ENCODE measurements at regions not wholly inside any gene's neighbourhood (a gene's known extent, or its start where the extent isn't known, plus 50 kb on each side); places are given as distances from the start of the nearest gene placed in this dataset.

DNA sequence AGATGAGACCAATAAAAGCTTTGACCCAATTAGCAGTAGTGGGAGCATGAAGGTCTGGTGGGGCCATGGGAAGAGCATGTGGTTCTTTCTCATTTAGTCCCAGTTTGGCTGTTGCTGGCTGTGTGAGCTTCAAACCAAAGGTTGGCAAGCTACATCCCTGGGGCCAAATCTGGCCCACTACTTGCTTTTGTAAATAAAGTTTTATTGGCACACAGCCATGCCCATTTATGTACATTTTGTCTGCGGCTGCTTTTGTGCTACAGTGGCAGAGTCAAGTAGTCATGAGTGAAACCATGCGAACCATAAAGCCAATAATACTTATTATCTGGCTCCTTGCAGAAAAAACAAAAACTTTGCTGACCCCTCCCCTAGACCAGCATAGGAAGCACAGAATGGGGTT is 196.9 kb downstream of the PRDM2 start:
- ChIA-PET POLR2A (no interaction called here), CTCF (interaction anchor here (1.7 kb wide), 1 partner anchor 11 kb away, joined by 4 read pairs; no protein-coding TSS in a partner anchor)
- Histone ChIP-seq H3K4me3 (no peak overlapping the region), H3K9me3 (no peaks in the 10 kb centered on the region), H3K27ac (no peak overlapping the region), H3K4me1 (no peaks in the 10 kb centered on the region), H3K4me2 (no peak overlapping the region)
- DNase-seq (ENCODE audit: low read depth in 1 of 2, low spot score in 1 of 2) (no peak), FAIRE-seq (no peak), ATAC-seq (no peak)
- 43% methylated on average over 2 of the region's 2 CpGs for WGBS (ENCODE audit: missing lambda C conversion rate)
- no peak for TF ChIP-seq ZNF302 (CRISPR knock-in tag; IDR thresholded peaks at IDR 0.05)
- TF ChIP-seq RCOR1 (IDR thresholded peaks at IDR 0.05; ENCODE audit: low read depth, low read length): no peak
- TF ChIP-seq, protein P1, sequence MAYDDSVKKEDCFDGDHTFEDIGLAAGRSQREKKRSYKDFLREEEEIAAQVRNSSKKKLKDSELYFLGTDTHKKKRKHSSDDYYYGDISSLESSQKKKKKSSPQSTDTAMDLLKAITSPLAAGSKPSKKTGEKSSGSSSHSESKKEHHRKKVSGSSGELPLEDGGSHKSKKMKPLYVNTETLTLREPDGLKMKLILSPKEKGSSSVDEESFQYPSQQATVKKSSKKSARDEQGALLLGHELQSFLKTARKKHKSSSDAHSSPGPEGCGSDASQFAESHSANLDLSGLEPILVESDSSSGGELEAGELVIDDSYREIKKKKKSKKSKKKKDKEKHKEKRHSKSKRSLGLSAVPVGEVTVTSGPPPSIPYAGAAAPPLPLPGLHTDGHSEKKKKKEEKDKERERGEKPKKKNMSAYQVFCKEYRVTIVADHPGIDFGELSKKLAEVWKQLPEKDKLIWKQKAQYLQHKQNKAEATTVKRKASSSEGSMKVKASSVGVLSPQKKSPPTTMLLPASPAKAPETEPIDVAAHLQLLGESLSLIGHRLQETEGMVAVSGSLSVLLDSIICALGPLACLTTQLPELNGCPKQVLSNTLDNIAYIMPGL (CRISPR knock-in tag; IDR thresholded peaks at IDR 0.05; ENCODE audit: borderline replicate concordance): no peak
- TF ChIP-seq RFX5 (IDR thresholded peaks at IDR 0.05): no peak
- TF ChIP-seq, protein P2, sequence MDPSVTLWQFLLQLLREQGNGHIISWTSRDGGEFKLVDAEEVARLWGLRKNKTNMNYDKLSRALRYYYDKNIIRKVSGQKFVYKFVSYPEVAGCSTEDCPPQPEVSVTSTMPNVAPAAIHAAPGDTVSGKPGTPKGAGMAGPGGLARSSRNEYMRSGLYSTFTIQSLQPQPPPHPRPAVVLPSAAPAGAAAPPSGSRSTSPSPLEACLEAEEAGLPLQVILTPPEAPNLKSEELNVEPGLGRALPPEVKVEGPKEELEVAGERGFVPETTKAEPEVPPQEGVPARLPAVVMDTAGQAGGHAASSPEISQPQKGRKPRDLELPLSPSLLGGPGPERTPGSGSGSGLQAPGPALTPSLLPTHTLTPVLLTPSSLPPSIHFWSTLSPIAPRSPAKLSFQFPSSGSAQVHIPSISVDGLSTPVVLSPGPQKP (IDR thresholded peaks at IDR 0.05; ENCODE audit: low read depth, low read length): no peak
- TF ChIP-seq, protein P3, sequence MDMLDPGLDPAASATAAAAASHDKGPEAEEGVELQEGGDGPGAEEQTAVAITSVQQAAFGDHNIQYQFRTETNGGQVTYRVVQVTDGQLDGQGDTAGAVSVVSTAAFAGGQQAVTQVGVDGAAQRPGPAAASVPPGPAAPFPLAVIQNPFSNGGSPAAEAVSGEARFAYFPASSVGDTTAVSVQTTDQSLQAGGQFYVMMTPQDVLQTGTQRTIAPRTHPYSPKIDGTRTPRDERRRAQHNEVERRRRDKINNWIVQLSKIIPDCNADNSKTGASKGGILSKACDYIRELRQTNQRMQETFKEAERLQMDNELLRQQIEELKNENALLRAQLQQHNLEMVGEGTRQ (IDR thresholded peaks at IDR 0.05): no peak
- no peak for TF ChIP-seq RARB (CRISPR knock-in tag; IDR thresholded peaks at IDR 0.05)
- no peak for TF ChIP-seq MAFK (IDR thresholded peaks at IDR 0.05; ENCODE audit: partially characterized antibody)
- TF ChIP-seq ZC3H11A (IDR thresholded peaks at IDR 0.05): no peak
- no peak for TF ChIP-seq NR3C1 (IDR thresholded peaks at IDR 0.05)
- TF ChIP-seq FOSL2 (IDR thresholded peaks at IDR 0.05): no peak
- TF ChIP-seq FOSL2 (CRISPR knock-in tag; IDR thresholded peaks at IDR 0.05): no peak
- no peak for TF ChIP-seq JUN (IDR thresholded peaks at IDR 0.05)
- TF ChIP-seq HOXB13 (CRISPR knock-in tag; IDR thresholded peaks at IDR 0.05; ENCODE audit: low read depth): no peak
- no peak for TF ChIP-seq TP53 (CRISPR knock-in tag; IDR thresholded peaks at IDR 0.05)
- TF ChIP-seq HOXB5 (CRISPR knock-in tag; IDR thresholded peaks at IDR 0.05): no peak
- TF ChIP-seq RNF2 (IDR thresholded peaks at IDR 0.05; ENCODE audit: borderline replicate concordance, low read depth): no peak

DNA sequence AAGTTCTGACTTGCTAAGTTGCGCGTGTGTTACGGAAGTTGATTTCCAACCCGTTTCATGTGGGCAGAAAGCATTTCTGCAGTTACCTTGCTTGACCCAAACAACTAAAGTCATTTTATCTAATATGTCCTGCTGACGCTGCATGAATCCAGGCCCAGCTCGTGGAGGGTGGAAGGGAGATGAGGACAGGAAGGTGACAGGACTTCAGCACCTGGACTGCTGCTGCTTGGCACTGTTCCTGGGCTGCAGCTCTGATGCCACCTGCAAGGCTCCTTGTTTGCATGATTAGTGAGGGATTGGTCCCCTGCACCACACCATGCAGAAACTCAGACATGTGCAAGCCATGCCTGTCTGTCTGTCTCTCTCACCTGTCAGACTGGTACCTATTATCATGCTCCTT is 198.4 kb downstream of the PRDM2 start:
- Histone ChIP-seq H3K27ac (no peak overlapping the region), H3K4me1 (no peaks in the 10 kb centered on the region), H3K4me2 (no peak overlapping the region), H3K9me3 (no peaks in the 10 kb centered on the region), H3K4me3 (no peak overlapping the region)
- CTCF ChIA-PET: interaction anchor here (0.8 to 1.7 kb wide), 2 partner anchors 9 to 172 kb away, joined by 3 to 4 read pairs; no protein-coding TSS in a partner anchor
- DNase-seq (ENCODE audit: low read depth in 1 of 2, low spot score in 1 of 2) (no peak), ATAC-seq (no peak), FAIRE-seq (no peak)
- POLR2A ChIA-PET: no interaction called here
- 39% methylated on average over 6 of the region's 6 CpGs for WGBS (ENCODE audit: missing lambda C conversion rate)
- TF ChIP-seq, protein P4, sequence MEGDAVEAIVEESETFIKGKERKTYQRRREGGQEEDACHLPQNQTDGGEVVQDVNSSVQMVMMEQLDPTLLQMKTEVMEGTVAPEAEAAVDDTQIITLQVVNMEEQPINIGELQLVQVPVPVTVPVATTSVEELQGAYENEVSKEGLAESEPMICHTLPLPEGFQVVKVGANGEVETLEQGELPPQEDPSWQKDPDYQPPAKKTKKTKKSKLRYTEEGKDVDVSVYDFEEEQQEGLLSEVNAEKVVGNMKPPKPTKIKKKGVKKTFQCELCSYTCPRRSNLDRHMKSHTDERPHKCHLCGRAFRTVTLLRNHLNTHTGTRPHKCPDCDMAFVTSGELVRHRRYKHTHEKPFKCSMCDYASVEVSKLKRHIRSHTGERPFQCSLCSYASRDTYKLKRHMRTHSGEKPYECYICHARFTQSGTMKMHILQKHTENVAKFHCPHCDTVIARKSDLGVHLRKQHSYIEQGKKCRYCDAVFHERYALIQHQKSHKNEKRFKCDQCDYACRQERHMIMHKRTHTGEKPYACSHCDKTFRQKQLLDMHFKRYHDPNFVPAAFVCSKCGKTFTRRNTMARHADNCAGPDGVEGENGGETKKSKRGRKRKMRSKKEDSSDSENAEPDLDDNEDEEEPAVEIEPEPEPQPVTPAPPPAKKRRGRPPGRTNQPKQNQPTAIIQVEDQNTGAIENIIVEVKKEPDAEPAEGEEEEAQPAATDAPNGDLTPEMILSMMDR (IDR thresholded peaks at IDR 0.05): no peak
- TF ChIP-seq, protein P5, sequence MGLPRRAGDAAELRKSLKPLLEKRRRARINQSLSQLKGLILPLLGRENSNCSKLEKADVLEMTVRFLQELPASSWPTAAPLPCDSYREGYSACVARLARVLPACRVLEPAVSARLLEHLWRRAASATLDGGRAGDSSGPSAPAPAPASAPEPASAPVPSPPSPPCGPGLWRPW (IDR thresholded peaks at IDR 0.05): no peak
- TF ChIP-seq, protein P2 (IDR thresholded peaks at IDR 0.05; ENCODE audit: low read depth, low read length): no peak
- TF ChIP-seq FOXS1 (CRISPR knock-in tag; IDR thresholded peaks at IDR 0.05) (no peak), RAD21 (conservative IDR thresholded peaks at IDR 0.05 in 1 of 2, IDR thresholded peaks at IDR 0.05 in 1 of 2) (no peak), RFX5 (IDR thresholded peaks at IDR 0.05) (no peak), EP300 (IDR thresholded peaks at IDR 0.05) (no peak), CHD4 (IDR thresholded peaks at IDR 0.05; ENCODE audit: borderline replicate concordance) (no peak), CEBPB (IDR thresholded peaks at IDR 0.05) (no peak), JUNB (IDR thresholded peaks at IDR 0.05) (no peak), POLR2A (IDR thresholded peaks at IDR 0.05; ENCODE audit: low read length) (no peak), TP53 (CRISPR knock-in tag; IDR thresholded peaks at IDR 0.05) (no peak), HEYL (CRISPR knock-in tag; IDR thresholded peaks at IDR 0.05) (no peak), ZFP36 (IDR thresholded peaks at IDR 0.05; ENCODE audit: borderline replicate concordance, partially characterized antibody) (no peak), KDM5A (IDR thresholded peaks at IDR 0.05) (no peak), RCOR1 (IDR thresholded peaks at IDR 0.05; ENCODE audit: low read depth, low read length) (no peak)
- TF ChIP-seq, protein P6, sequence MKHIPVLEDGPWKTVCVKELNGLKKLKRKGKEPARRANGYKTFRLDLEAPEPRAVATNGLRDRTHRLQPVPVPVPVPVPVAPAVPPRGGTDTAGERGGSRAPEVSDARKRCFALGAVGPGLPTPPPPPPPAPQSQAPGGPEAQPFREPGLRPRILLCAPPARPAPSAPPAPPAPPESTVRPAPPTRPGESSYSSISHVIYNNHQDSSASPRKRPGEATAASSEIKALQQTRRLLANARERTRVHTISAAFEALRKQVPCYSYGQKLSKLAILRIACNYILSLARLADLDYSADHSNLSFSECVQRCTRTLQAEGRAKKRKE (CRISPR knock-in tag; IDR thresholded peaks at IDR 0.05; ENCODE audit: low read depth): no peak
- TF ChIP-seq, protein P7, sequence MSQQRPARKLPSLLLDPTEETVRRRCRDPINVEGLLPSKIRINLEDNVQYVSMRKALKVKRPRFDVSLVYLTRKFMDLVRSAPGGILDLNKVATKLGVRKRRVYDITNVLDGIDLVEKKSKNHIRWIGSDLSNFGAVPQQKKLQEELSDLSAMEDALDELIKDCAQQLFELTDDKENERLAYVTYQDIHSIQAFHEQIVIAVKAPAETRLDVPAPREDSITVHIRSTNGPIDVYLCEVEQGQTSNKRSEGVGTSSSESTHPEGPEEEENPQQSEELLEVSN (IDR thresholded peaks at IDR 0.05; ENCODE audit: borderline replicate concordance, low read depth): no peak
